D721Med (cell line): ENCODE measurements at regions not wholly inside any gene's neighbourhood (a gene's known extent, or its start where the extent isn't known, plus 50 kb on each side); places are given as distances from the start of the nearest gene placed in this dataset.

Experiments
- DNase-seq: peaks from one replicate; pipeline ENCODE4 v3.0.0; 2011; ENCODE audit warnings: low spot score; ENCODE audit not compliant: insufficient read length
- FAIRE-seq: peaks from 2 replicates; lab custom pipeline; 2011; peaks lifted over from hg19 to GRCh38; lab: Jason Lieb, UNC
- CTCF ChIP-seq: IDR thresholded peaks from 2 replicates; pipeline ENCODE4 v1.5.1; 2012; ENCODE audit warnings: mild to moderate bottlenecking, control low read depth; ENCODE audit not compliant: insufficient read depth; ENCODE audit errors: missing control alignments

- no peak for FAIRE-seq
Measured at GRCh38 chr9:116075191-116075590, 78.4 kb upstream of the PAPPA start.

GRCh38 chr9:116078640-116079039 lies 75.0 kb upstream of the PAPPA start:
- FAIRE-seq = no peak
- DNase-seq = no peak
- no peak for TF ChIP-seq CTCF

More at GRCh38 chr9:116075191-116075590, 78.4 kb upstream of the PAPPA start:
- no peak for DNase-seq
- no peak for TF ChIP-seq CTCF

- no peak for DNase-seq
Measured at GRCh38 chr9:116080561-116080960, 73.0 kb upstream of the PAPPA start.

GRCh38 chr9:116081435-116082115 lies 72.0 kb upstream of the PAPPA start:
- FAIRE-seq (no peak), DNase-seq (no peak)
- no peak for TF ChIP-seq CTCF

More at GRCh38 chr9:116080561-116080960, 73.0 kb upstream of the PAPPA start:
- no peak for TF ChIP-seq CTCF
- no peak for FAIRE-seq

GRCh38 chr9:116083837-116084236 lies 69.8 kb upstream of the PAPPA start:
- no peak for TF ChIP-seq CTCF
- FAIRE-seq (no peak), DNase-seq (no peak)

GRCh38 chr9:116084497-116084896 lies 69.1 kb upstream of the PAPPA start:
- no peak for DNase-seq
- TF ChIP-seq CTCF = no peak
- FAIRE-seq = no peak

GRCh38 chr9:116087246-116087645 lies 66.3 kb upstream of the PAPPA start:
- FAIRE-seq (no peak), DNase-seq (no peak)
- TF ChIP-seq CTCF = no peak
